Omental fat pad (tissue), 3 donors: ENCODE measurements at regions not wholly inside any gene's neighbourhood (a gene's known extent, or its start where the extent isn't known, plus 50 kb on each side); places are given as distances from the start of the nearest gene placed in this dataset.
"Not testable (repeated sequence)": the region's sequence is repeated elsewhere in the genome, so short reads cannot be mapped to it uniquely, and the experiment has no call there.

Experiments used
- ATAC-seq: fragments of 150-250 bp; one replicate; pipeline ENCODE4 v1.9.1; 2016; ENCODE audit warnings: mild to moderate bottlenecking, moderate library complexity; ENCODE audit not compliant: low FRiP score
- DNase-seq: peaks from one replicate; pipeline ENCODE4 v3.0.0-alpha.2; 2019; ENCODE audit warnings: low spot score
- CTCF ChIP-seq, 3 donors: fragments of 450-650 bp; IDR thresholded peaks; one replicate each; pipeline ENCODE4 v1.5.1; 2016 to 2017; ENCODE audit warnings: antibody characterized with exemption in 3 of 3, mild to moderate bottlenecking in 3 of 3, moderate library complexity in 2 of 3

GRCh38 chr5:57931807-57932206 is 449.2 kb upstream of the ACTBL2 start:
- TF ChIP-seq CTCF (IDR thresholded peaks at IDR 0.05): no peak
- no peak for DNase-seq
- no peak for ATAC-seq

GRCh38 chr5:57931352-57931751 is 448.7 kb upstream of the ACTBL2 start:
- ATAC-seq (no peak), DNase-seq (no peak)
- TF ChIP-seq CTCF (IDR thresholded peaks at IDR 0.05): no peak

- no peak for TF ChIP-seq CTCF (IDR thresholded peaks at IDR 0.05)
- ATAC-seq: no peak
- no peak for DNase-seq
These were observed 446.7 kb upstream of the ACTBL2 start for GRCh38 chr5:57929271-57929670.

GRCh38 chr5:57923094-57923493 is 440.5 kb upstream of the ACTBL2 start:
- DNase-seq, ATAC-seq: not testable (repeated sequence)

- ATAC-seq (no peak), DNase-seq (no peak)
- TF ChIP-seq CTCF (IDR thresholded peaks at IDR 0.05): no peak
These were observed 434.4 kb upstream of the ACTBL2 start for GRCh38 chr5:57917004-57917403.

GRCh38 chr5:57915536-57915935 is 432.9 kb upstream of the ACTBL2 start:
- no peak for ATAC-seq
- TF ChIP-seq CTCF (IDR thresholded peaks at IDR 0.05): no peak

GRCh38 chr5:57911438-57911837 is 428.8 kb upstream of the ACTBL2 start:
- ATAC-seq: no peak
- no peak for TF ChIP-seq CTCF (IDR thresholded peaks at IDR 0.05)
- DNase-seq: no peak

More at GRCh38 chr5:57915536-57915935, 432.9 kb upstream of the ACTBL2 start:
- DNase-seq: no peak

GRCh38 chr5:57906671-57907070 is 424.1 kb upstream of the ACTBL2 start:
- no peak for TF ChIP-seq CTCF (IDR thresholded peaks at IDR 0.05)
- no peak for DNase-seq
- ATAC-seq: no peak
